ENCODE measurements at regions not wholly inside any gene's neighbourhood (a gene's known extent, or its start where the extent isn't known, plus 50 kb on each side); places are given as distances from the start of the nearest gene placed in this dataset.

DNA sequence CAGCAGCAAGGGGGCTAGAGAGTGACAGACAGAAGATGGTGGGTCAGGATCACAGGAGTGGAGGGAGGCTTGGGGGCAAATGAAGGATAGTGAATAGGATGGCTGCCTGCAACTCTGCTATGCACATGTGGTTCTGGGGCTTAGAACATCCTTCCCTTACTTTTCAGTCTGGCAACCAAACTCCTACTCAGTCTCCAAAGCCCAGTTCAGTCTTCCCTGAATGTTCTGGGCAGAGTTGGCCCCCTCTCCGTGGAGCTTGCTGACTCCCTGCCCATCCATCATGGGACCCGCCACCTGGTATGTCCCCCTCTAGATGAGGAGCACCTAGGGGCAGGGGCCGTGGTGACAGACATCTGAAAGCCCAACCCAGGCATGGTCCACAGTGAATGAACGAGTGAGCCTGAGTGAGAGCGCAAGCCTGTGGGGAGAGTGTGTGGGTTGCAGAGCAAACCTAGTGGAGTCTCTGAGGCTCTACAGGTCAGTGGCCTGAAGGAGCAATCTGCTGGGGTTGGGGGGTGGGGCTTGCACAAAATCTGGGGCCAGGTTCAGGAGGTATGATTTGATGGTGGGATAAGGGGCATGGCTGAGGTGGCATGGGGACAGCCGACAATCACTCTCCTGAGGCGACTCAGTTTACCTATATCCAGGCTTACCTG lies 180.6 kb downstream of the FGF18 start:
- peak overlapping the region; percentile 62 to 64 for H3K4me3 ChIP-seq (ENCODE audit: low read depth in 1 of 2, low read length in 1 of 2)
- no peaks in the 10 kb centered on the region for H3K27me3 ChIP-seq
- H3K27ac ChIP-seq: peak overlapping the region; percentile 92
- no peaks in the 10 kb centered on the region for H3K9me3 ChIP-seq
- no peaks in the 10 kb centered on the region for H3K36me3 ChIP-seq
- TF ChIP-seq, protein P1, sequence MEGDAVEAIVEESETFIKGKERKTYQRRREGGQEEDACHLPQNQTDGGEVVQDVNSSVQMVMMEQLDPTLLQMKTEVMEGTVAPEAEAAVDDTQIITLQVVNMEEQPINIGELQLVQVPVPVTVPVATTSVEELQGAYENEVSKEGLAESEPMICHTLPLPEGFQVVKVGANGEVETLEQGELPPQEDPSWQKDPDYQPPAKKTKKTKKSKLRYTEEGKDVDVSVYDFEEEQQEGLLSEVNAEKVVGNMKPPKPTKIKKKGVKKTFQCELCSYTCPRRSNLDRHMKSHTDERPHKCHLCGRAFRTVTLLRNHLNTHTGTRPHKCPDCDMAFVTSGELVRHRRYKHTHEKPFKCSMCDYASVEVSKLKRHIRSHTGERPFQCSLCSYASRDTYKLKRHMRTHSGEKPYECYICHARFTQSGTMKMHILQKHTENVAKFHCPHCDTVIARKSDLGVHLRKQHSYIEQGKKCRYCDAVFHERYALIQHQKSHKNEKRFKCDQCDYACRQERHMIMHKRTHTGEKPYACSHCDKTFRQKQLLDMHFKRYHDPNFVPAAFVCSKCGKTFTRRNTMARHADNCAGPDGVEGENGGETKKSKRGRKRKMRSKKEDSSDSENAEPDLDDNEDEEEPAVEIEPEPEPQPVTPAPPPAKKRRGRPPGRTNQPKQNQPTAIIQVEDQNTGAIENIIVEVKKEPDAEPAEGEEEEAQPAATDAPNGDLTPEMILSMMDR (IDR thresholded peaks at IDR 0.05): no peak
- peaks cover 32 to 39% of the 10 kb centered on the region in 2 experiments for H3K4me1 ChIP-seq (ENCODE audit: control insufficient read depth in 1 of 2, insufficient read depth in 1 of 2, low read depth in 1 of 2, low read length in 1 of 2)

DNA sequence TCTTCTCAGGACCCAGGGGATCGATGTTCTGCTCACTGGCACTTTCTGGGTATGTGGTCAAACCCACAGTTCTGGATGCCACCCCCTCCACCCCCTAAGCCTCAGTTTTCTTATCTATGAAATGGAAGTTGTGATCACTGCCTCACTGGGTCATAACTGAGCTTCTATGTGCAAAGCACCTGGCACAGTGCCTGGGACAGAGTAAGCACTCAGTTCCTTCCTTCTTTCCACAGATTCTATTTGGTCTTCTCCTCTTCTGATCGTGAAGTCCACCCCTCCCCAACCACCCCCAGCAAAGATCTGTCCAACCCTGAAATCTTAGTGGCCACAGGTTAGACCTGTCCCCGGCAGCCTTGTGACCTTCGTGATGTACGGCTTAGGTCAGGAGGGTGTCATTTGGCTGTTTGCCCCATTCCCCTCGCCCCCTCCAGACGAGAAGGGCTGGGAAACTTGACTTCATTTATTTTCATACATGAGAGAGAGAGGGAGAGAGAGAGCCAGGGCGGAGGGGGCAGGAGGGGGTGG lies 181.4 kb downstream of the FGF18 start:
- Histone ChIP-seq H3K36me3 (no peaks in the 10 kb centered on the region), H3K4me1 (ENCODE audit: control insufficient read depth in 1 of 2, insufficient read depth in 1 of 2, low read depth in 1 of 2, low read length in 1 of 2) (peaks cover 32 to 39% of the 10 kb centered on the region in 2 experiments), H3K9me3 (no peaks in the 10 kb centered on the region), H3K27me3 (no peaks in the 10 kb centered on the region), H3K4me3 (ENCODE audit: low read depth in 1 of 2, low read length in 1 of 2) (peak overlapping the region; percentile 62 to 64), H3K27ac (peak overlapping the region; percentile 92)
- TF ChIP-seq, protein P1 (IDR thresholded peaks at IDR 0.05): no peak

DNA sequence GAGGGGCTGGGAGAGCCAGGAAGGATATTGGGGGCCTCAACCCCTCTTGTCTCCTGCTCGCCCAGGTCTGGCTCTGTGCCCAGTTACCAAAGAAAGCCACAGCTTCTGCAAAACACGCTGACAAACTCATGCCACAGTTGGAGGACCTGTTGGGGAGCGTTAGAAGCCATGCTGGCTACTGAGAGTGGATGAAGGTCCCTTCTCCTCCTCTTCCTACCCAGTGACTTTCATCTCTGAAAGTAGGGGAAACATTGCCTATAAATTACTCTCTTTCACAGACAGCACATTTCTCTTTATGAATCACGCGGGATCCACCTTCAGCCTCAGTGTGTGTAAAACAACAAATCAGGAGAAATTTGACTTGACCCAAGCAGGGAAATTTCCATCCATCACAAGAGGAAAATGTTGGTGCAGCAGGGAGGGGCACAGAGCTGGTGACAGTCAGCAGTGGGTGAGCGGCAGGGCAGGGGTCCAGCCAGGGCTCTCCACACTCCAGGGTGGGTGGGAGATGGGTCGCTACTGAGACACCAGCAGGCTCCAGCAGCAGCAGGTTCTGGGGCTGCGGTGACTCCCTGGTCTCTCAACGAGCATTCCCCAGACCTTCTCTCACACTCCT lies 181.9 kb downstream of the FGF18 start:
- H3K9me3 ChIP-seq: no peaks in the 10 kb centered on the region
- H3K27me3 ChIP-seq: no peaks in the 10 kb centered on the region
- peak overlapping the region; percentile 62 to 64 for H3K4me3 ChIP-seq (ENCODE audit: low read depth in 1 of 2, low read length in 1 of 2)
- H3K4me1 ChIP-seq (ENCODE audit: control insufficient read depth in 1 of 2, insufficient read depth in 1 of 2, low read depth in 1 of 2, low read length in 1 of 2): peaks cover 32 to 39% of the 10 kb centered on the region in 2 experiments
- H3K36me3 ChIP-seq: no peaks in the 10 kb centered on the region
- H3K27ac ChIP-seq: peak overlapping the region; percentile 92
- TF ChIP-seq, protein P1 (IDR thresholded peaks at IDR 0.05): no peak

DNA sequence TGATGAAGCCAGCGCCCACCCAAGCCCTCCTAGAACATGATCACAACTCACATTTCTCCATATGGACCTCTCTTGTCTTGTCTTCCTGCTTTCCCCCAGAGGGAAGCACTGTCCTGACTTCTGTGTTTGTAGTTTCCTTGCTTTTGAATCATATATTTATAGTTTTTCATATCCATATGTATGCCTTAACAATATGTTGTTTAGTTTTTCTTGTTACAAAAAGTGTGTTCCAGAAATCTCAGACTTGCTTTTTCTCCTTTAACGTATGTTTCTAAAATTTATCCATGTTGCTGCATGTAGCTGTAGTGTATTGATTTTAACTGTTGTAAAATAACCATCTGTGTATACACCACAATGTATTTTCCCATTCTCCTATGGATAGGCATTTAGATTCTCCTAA lies 182.0 kb upstream of the SMIM23 start:
- Histone ChIP-seq H3K4me3 (ENCODE audit: low read depth in 1 of 2, low read length in 1 of 2) (no peak overlapping the region), H3K9me3 (no peaks in the 10 kb centered on the region), H3K36me3 (no peaks in the 10 kb centered on the region), H3K27me3 (no peaks in the 10 kb centered on the region), H3K27ac (no peak overlapping the region), H3K4me1 (ENCODE audit: control insufficient read depth in 1 of 2, insufficient read depth in 1 of 2, low read depth in 1 of 2, low read length in 1 of 2) (peaks cover 32 to 39% of the 10 kb centered on the region in 2 experiments)
- TF ChIP-seq, protein P1 (IDR thresholded peaks at IDR 0.05): no peak

DNA sequence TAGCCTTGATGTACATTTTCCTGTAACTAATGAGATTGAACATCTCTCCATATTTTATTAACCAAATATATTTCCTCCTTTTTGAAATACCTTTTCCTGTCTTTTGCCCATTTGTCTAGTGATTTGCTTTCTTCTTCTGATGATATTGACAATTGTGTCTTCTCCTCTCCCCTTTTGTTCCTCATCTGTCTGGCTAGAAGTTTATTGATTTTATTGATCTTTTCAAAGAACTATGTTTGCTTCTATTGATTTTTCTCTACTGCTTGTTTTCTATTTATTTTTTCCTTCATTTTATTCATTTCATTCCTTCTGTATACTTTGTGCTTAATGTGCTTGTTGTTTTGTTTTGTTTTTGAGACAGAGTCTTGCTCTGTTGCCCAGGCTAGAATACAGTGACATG lies 181.4 kb upstream of the SMIM23 start:
- Histone ChIP-seq H3K36me3 (no peaks in the 10 kb centered on the region), H3K27ac (no peak overlapping the region), H3K4me1 (ENCODE audit: control insufficient read depth in 1 of 2, insufficient read depth in 1 of 2, low read depth in 1 of 2, low read length in 1 of 2) (peaks cover 32 to 39% of the 10 kb centered on the region in 2 experiments), H3K4me3 (ENCODE audit: low read depth in 1 of 2, low read length in 1 of 2) (no peak overlapping the region), H3K9me3 (no peaks in the 10 kb centered on the region), H3K27me3 (no peaks in the 10 kb centered on the region)
- TF ChIP-seq, protein P1 (IDR thresholded peaks at IDR 0.05): no peak
